SK-N-MC (cell line): ENCODE measurements at regions not wholly inside any gene's neighbourhood (a gene's known extent, or its start where the extent isn't known, plus 50 kb on each side); places are given as distances from the start of the nearest gene placed in this dataset.

Source experiments
- DNase-seq: peaks from one replicate; pipeline ENCODE4 v3.0.0-alpha.2; 2011; ENCODE audit warnings: low read depth, low spot score
- H3K27ac ChIP-seq: fragments of 200-600 bp; sonication (generic); 2 replicates; pipeline ENCODE4 v1.5.1; 2016; ENCODE audit warnings: mixed run types
- H3K36me3 ChIP-seq: fragments of 200-600 bp; sonication (generic); 2 replicates; pipeline ENCODE4 v1.6.1; 2017; ENCODE audit warnings: antibody characterized with exemption, low read length, mixed read lengths; ENCODE audit not compliant: insufficient read depth
- H3K4me3 ChIP-seq: fragments of 200-600 bp; sonication (generic); 2 replicates; pipeline ENCODE4 v1.5.1; 2016
- H3K9ac ChIP-seq: fragments of 200-600 bp; sonication (generic); 2 replicates; pipeline ENCODE4 v1.8.0; 2017; ENCODE audit warnings: mixed run types, mixed read lengths; ENCODE audit not compliant: insufficient read length
- H3K9me3 ChIP-seq: fragments of 200-600 bp; sonication (generic); 2 replicates; pipeline ENCODE4 v1.6.1; 2017; ENCODE audit warnings: low read depth, mild to moderate bottlenecking, antibody characterized with exemption, low read length, moderate library complexity, mixed read lengths
- EZH2 ChIP-seq: fragments of 200-600 bp; sonication (generic); IDR thresholded peaks from one replicate; pipeline ENCODE4 v1.6.1; 2017; ENCODE audit warnings: antibody characterized with exemption
- FOXP2 ChIP-seq: optimal IDR thresholded peaks from 2 replicates; pipeline ENCODE3; 2011; ENCODE audit warnings: mild to moderate bottlenecking, moderate library complexity; ENCODE audit not compliant: insufficient read depth; ENCODE audit errors: extremely low read length, control extremely low read depth
- POLR2AphosphoS5 ChIP-seq: IDR thresholded peaks from 2 replicates; pipeline ENCODE4 v1.6.1; 2012; ENCODE audit warnings: mild to moderate bottlenecking, low read depth, low read length, borderline replicate concordance

GRCh38 chr20:12057778-12058177 is 140.1 kb downstream of the BTBD3 start:
- H3K9ac ChIP-seq = no peak overlapping the region
- no peak overlapping the region for H3K27ac ChIP-seq
- H3K9me3 ChIP-seq = no peaks in the 10 kb centered on the region
- TF ChIP-seq FOXP2 = no peak
- no peak for TF ChIP-seq POLR2AphosphoS5
- TF ChIP-seq EZH2 = no peak
- no peak for DNase-seq
- no peaks in the 10 kb centered on the region for H3K36me3 ChIP-seq
- no peak overlapping the region for H3K4me3 ChIP-seq

DNA sequence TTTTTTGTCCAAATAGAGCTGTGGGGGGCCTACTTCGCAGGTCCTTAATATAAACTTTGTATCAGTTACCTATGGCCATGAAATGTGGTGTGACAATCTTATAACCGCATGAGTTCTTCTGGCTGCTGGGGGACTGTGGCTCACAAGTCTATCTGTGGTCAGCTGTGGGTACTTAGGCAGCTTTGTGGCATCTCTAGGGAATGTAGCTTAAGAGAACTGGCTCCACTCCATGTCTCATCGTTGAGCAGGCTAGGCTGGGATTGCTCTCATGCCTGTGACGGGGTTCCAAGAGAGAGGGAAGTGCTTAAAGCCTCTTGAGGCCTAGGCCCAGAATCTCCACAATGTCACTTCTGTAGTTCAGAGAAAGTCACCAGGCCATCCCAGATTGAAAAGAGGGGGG is 140.5 kb downstream of the BTBD3 start:
- no peak overlapping the region for H3K9ac ChIP-seq
- H3K36me3 ChIP-seq = no peaks in the 10 kb centered on the region
- no peak overlapping the region for H3K4me3 ChIP-seq
- no peak for DNase-seq
- no peak for TF ChIP-seq POLR2AphosphoS5
- TF ChIP-seq FOXP2 = no peak
- TF ChIP-seq EZH2 = no peak
- no peak overlapping the region for H3K27ac ChIP-seq
- H3K9me3 ChIP-seq = no peaks in the 10 kb centered on the region

GRCh38 chr20:12061466-12061865 is 143.8 kb downstream of the BTBD3 start:
- Histone ChIP-seq H3K36me3 (no peaks in the 10 kb centered on the region), H3K9ac (no peak overlapping the region), H3K4me3 (no peak overlapping the region), H3K27ac (no peak overlapping the region), H3K9me3 (no peaks in the 10 kb centered on the region)
- DNase-seq = no peak
- TF ChIP-seq POLR2AphosphoS5 = no peak
- no peak for TF ChIP-seq FOXP2
- no peak for TF ChIP-seq EZH2

DNA sequence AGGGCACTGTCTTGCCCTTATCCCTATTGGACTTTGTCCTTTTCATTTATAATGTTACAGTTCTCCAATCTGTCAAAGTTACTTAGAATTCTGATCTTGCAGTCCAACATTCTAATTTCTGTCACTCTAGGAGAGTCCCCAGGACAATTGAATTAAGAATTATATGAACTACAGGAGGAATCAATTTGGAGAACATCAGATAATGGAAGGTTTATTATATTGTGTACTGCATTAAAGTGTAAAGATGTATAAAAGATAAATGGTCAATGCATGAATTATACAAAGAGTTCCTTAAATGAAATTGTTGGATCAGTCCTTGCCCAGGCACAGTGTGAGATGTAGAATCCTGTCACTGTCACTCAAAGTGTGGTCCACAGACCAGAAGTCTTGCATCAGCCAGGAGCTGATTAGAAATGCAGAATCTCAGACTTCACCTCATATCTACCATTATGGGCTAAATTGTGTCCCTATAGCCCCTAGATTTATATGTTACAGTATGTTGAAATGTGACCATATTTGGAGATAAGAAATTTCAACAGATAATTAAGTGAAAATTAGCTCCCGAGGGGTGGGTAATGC is 145.5 kb downstream of the BTBD3 start:
- TF ChIP-seq POLR2AphosphoS5 = no peak
- TF ChIP-seq FOXP2 = no peak
- TF ChIP-seq EZH2 = no peak
- Histone ChIP-seq H3K9me3 (no peaks in the 10 kb centered on the region), H3K4me3 (no peak overlapping the region), H3K36me3 (no peaks in the 10 kb centered on the region), H3K9ac (no peak overlapping the region), H3K27ac (no peak overlapping the region)
- DNase-seq = no peak

GRCh38 chr20:12064540-12064939 is 146.8 kb downstream of the BTBD3 start:
- no peaks in the 10 kb centered on the region for H3K36me3 ChIP-seq
- no peak for DNase-seq
- TF ChIP-seq FOXP2 = no peak
- TF ChIP-seq EZH2 = no peak
- TF ChIP-seq POLR2AphosphoS5 = no peak
- H3K9ac ChIP-seq = no peak overlapping the region
- no peaks in the 10 kb centered on the region for H3K9me3 ChIP-seq
- no peak overlapping the region for H3K4me3 ChIP-seq
- no peak overlapping the region for H3K27ac ChIP-seq

DNA sequence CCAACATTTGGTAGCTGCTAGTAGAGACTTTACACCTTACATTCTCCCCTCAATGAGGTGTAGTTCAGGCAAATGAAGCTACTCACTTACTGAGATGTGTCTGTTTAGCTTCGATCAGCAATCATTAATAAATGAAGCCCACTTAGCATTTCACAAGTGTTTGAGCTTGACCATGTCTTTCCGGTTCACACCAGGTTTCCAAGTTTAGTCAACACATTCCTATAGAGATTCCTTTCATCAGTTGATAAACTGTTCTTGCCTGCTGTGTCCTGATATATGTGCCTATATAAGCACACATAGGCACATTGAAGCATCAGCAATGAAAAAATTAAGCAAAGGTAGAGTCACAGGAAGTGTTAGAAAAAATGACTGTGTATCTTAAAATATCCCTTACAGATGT is 150.0 kb downstream of the BTBD3 start:
- H3K9me3 ChIP-seq = no peaks in the 10 kb centered on the region
- no peak overlapping the region for H3K4me3 ChIP-seq
- no peak overlapping the region for H3K27ac ChIP-seq
- DNase-seq = no peak
- H3K36me3 ChIP-seq = no peaks in the 10 kb centered on the region
- no peak for TF ChIP-seq EZH2
- no peak for TF ChIP-seq POLR2AphosphoS5
- no peak for TF ChIP-seq FOXP2
- H3K9ac ChIP-seq = no peak overlapping the region

- H3K27ac ChIP-seq = no peak overlapping the region
- no peak for DNase-seq
- no peak overlapping the region for H3K9ac ChIP-seq
- H3K4me3 ChIP-seq = no peak overlapping the region
- no peaks in the 10 kb centered on the region for H3K9me3 ChIP-seq
- H3K36me3 ChIP-seq = no peaks in the 10 kb centered on the region
- TF ChIP-seq EZH2 = no peak
- no peak for TF ChIP-seq POLR2AphosphoS5
- TF ChIP-seq FOXP2 = no peak
Measured at GRCh38 chr20:12068121-12068520, 150.4 kb downstream of the BTBD3 start.

DNA sequence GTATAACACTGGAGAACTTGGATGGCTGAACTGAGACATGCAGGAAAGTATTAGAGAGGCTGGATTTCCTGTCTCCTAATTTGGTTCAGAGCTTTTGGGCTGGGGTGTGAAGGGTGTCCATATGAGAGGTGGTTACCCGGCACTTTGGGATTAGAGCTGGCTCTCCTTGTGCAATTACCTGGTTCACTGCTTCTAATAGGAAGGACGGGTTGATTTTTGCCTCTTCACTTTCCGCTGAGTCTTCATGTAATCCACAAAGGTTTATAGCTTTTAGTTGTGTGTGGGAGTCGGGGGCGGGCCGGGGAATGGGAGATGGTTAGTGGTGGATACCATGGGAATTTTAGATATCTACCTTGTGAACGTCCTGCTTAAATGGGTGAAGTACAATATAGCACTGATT is 151.5 kb downstream of the BTBD3 start:
- no peaks in the 10 kb centered on the region for H3K9me3 ChIP-seq
- no peaks in the 10 kb centered on the region for H3K36me3 ChIP-seq
- no peak overlapping the region for H3K9ac ChIP-seq
- no peak for DNase-seq
- no peak overlapping the region for H3K27ac ChIP-seq
- no peak overlapping the region for H3K4me3 ChIP-seq
- TF ChIP-seq FOXP2 = no peak
- TF ChIP-seq POLR2AphosphoS5 = no peak
- no peak for TF ChIP-seq EZH2

DNA sequence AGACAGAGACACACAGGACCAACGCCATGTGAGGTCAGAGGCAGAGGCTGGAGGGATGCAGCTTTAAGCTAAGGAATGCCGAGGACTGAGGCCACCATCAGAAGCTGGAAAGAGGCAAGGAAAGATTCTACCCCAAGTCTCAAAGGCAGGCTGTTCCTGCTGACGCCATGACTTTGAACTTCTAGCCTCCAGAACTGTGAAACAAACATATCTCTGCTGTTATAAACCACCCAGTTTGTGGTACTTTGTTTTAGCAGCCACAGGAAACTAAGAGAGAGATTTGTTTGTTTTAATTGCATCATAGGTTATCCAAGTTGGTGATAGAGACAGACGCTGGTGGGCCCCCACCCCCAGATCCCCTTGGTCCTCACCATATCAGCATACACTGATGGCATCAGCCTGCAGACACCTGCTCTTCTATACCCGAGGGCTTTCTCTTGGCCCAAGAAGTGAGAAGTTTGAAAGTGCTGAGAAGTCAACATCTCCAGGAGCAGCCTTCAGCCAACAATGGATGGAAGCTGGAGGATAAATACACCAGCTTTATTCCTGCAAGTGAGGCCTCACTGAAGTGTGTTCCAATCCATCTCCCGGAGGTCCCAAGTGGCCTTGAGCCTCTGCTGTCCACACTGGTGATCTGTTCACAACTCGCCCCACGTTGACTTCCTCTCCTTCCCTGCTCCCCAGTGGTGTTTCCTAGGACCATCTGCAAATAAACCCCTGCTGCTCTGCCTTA is 154.7 kb downstream of the BTBD3 start:
- no peak for DNase-seq
- Histone ChIP-seq H3K9me3 (no peaks in the 10 kb centered on the region), H3K27ac (no peak overlapping the region), H3K36me3 (no peaks in the 10 kb centered on the region), H3K4me3 (no peak overlapping the region), H3K9ac (no peak overlapping the region)
- no peak for TF ChIP-seq POLR2AphosphoS5
- no peak for TF ChIP-seq FOXP2
- TF ChIP-seq EZH2 = no peak
